ENCODE measurements at regions not wholly inside any gene's neighbourhood (a gene's known extent, or its start where the extent isn't known, plus 50 kb on each side); places are given as distances from the start of the nearest gene placed in this dataset.
A peak's percentile ranks its signal among the peaks of the same experiment; 100 is the strongest.

- no peak for DNase-seq (ENCODE audit: low read depth)
- no peak for TF ChIP-seq CTCF (conservative IDR thresholded peaks at IDR 0.05; ENCODE audit: low read length)
- no peak overlapping the region for H3K4me3 ChIP-seq (ENCODE audit: low read length)
Measured at GRCh38 chr5:121164632-121165031, 687.0 kb upstream of the FTMT start.

- H3K4me3 ChIP-seq (ENCODE audit: low read length), result no peak overlapping the region
- no peak for TF ChIP-seq CTCF (conservative IDR thresholded peaks at IDR 0.05; ENCODE audit: low read length)
- no peak for DNase-seq (ENCODE audit: low read depth)
Measured at GRCh38 chr5:121171361-121171760, 680.3 kb upstream of the FTMT start.

- no peak overlapping the region for H3K4me3 ChIP-seq (ENCODE audit: low read length)
- no peak for TF ChIP-seq CTCF (conservative IDR thresholded peaks at IDR 0.05; ENCODE audit: low read length)
- peak; percentile 24 for DNase-seq (ENCODE audit: low read depth)
Measured at GRCh38 chr5:121171834-121172233, 679.8 kb upstream of the FTMT start.

- peak; percentile 1 for DNase-seq (ENCODE audit: low read depth)
- TF ChIP-seq CTCF (conservative IDR thresholded peaks at IDR 0.05; ENCODE audit: low read length), result no peak
Measured at GRCh38 chr5:121174351-121174750, 677.3 kb upstream of the FTMT start.

GRCh38 chr5:121175986-121176385 lies 675.7 kb upstream of the FTMT start:
- no peak overlapping the region for H3K4me3 ChIP-seq (ENCODE audit: low read length)
- no peak for DNase-seq (ENCODE audit: low read depth)
- no peak for TF ChIP-seq CTCF (conservative IDR thresholded peaks at IDR 0.05; ENCODE audit: low read length)

More at GRCh38 chr5:121174351-121174750, 677.3 kb upstream of the FTMT start:
- H3K4me3 ChIP-seq (ENCODE audit: low read length), result no peak overlapping the region

GRCh38 chr5:121182788-121183490 lies 668.7 kb upstream of the FTMT start:
- no peak for DNase-seq (ENCODE audit: low read depth)
- TF ChIP-seq CTCF (conservative IDR thresholded peaks at IDR 0.05; ENCODE audit: low read length), result no peak
- H3K4me3 ChIP-seq (ENCODE audit: low read length), result no peak overlapping the region

- no peak for TF ChIP-seq CTCF (conservative IDR thresholded peaks at IDR 0.05; ENCODE audit: low read length)
- no peak overlapping the region for H3K4me3 ChIP-seq (ENCODE audit: low read length)
- DNase-seq (ENCODE audit: low read depth), result no peak
Measured at GRCh38 chr5:121188849-121189248, 662.8 kb upstream of the FTMT start.
